ENCODE measurements at regions not wholly inside any gene's neighbourhood (a gene's known extent, or its start where the extent isn't known, plus 50 kb on each side); places are given as distances from the start of the nearest gene placed in this dataset.
A peak's percentile ranks its signal among the peaks of the same experiment; 100 is the strongest.

- TF ChIP-seq OSR1 (CRISPR knock-in tag; IDR thresholded peaks at IDR 0.05) (no peak), RARB (CRISPR knock-in tag; IDR thresholded peaks at IDR 0.05) (no peak), POU6F1 (CRISPR knock-in tag; IDR thresholded peaks at IDR 0.05; ENCODE audit: borderline replicate concordance, low read depth) (no peak), ZC3H10 (CRISPR knock-in tag; IDR thresholded peaks at IDR 0.05) (no peak), ZNF70 (CRISPR knock-in tag; IDR thresholded peaks at IDR 0.05) (no peak), TOX (CRISPR knock-in tag; IDR thresholded peaks at IDR 0.05; ENCODE audit: borderline replicate concordance) (no peak), SNAI2 (CRISPR knock-in tag; IDR thresholded peaks at IDR 0.05) (no peak), ARNTL (CRISPR knock-in tag; IDR thresholded peaks at IDR 0.05; ENCODE audit: borderline replicate concordance, low read depth) (no peak), CSRNP3 (CRISPR knock-in tag; IDR thresholded peaks at IDR 0.05) (no peak), GLIS3 (CRISPR knock-in tag; IDR thresholded peaks at IDR 0.05) (no peak), TCF4 (CRISPR knock-in tag; IDR thresholded peaks at IDR 0.05; ENCODE audit: borderline replicate concordance) (no peak), PPARA (CRISPR knock-in tag; IDR thresholded peaks at IDR 0.05; ENCODE audit: borderline replicate concordance) (no peak), ISL1 (CRISPR knock-in tag; IDR thresholded peaks at IDR 0.05) (no peak), ZFP3 (CRISPR knock-in tag; IDR thresholded peaks at IDR 0.05) (no peak), ZFP30 (CRISPR knock-in tag; IDR thresholded peaks at IDR 0.05) (no peak), CSDC2 (CRISPR knock-in tag; IDR thresholded peaks at IDR 0.05) (no peak), BACH2 (CRISPR knock-in tag; IDR thresholded peaks at IDR 0.05; ENCODE audit: borderline replicate concordance) (no peak)
- peak; percentile 60; the same call in 2 of the 3 replicates for ATAC-seq
These were observed 129.1 kb upstream of the OLIG3 start for GRCh38 chr6:137623293-137623692.

GRCh38 chr6:137625100-137625661 lies 131.0 kb upstream of the OLIG3 start:
- peak; percentile 56 for ATAC-seq
- TF ChIP-seq ZNF8 (CRISPR knock-in tag; IDR thresholded peaks at IDR 0.05) (no peak), TOX (CRISPR knock-in tag; IDR thresholded peaks at IDR 0.05; ENCODE audit: borderline replicate concordance) (no peak), CSDC2 (CRISPR knock-in tag; IDR thresholded peaks at IDR 0.05) (no peak), POU6F1 (CRISPR knock-in tag; IDR thresholded peaks at IDR 0.05; ENCODE audit: borderline replicate concordance, low read depth) (no peak), OSR1 (CRISPR knock-in tag; IDR thresholded peaks at IDR 0.05) (no peak), ZC3H10 (CRISPR knock-in tag; IDR thresholded peaks at IDR 0.05) (no peak), ESRRG (CRISPR knock-in tag; IDR thresholded peaks at IDR 0.05) (no peak), TSHZ2 (CRISPR knock-in tag; IDR thresholded peaks at IDR 0.05) (no peak), BACH2 (CRISPR knock-in tag; IDR thresholded peaks at IDR 0.05; ENCODE audit: borderline replicate concordance) (no peak), ISL1 (CRISPR knock-in tag; IDR thresholded peaks at IDR 0.05) (no peak)

- peak; percentile 77 for ATAC-seq
- TF ChIP-seq BACH2 (CRISPR knock-in tag; IDR thresholded peaks at IDR 0.05; ENCODE audit: borderline replicate concordance), result no peak
These were observed 131.6 kb upstream of the OLIG3 start for GRCh38 chr6:137625808-137626207.

GRCh38 chr6:137630666-137631065 lies 136.5 kb upstream of the OLIG3 start:
- TF ChIP-seq RARB (CRISPR knock-in tag; IDR thresholded peaks at IDR 0.05) (no peak), ARNTL (CRISPR knock-in tag; IDR thresholded peaks at IDR 0.05; ENCODE audit: borderline replicate concordance, low read depth) (no peak), PPARA (CRISPR knock-in tag; IDR thresholded peaks at IDR 0.05; ENCODE audit: borderline replicate concordance) (no peak)
- no peak for ATAC-seq
